Keratinocyte (primary cell): ENCODE measurements at regions not wholly inside any gene's neighbourhood (a gene's known extent, or its start where the extent isn't known, plus 50 kb on each side); places are given as distances from the start of the nearest gene placed in this dataset.

Experiments
- CTCF ChIP-seq, 3 experiments: IDR thresholded peaks in 1 of 3; conservative IDR thresholded peaks in 1 of 3; optimal IDR thresholded peaks in 1 of 3; 2 replicates in 2 of 3; 3 replicates in 1 of 3; pipeline versions ENCODE3 to v1.5.1; 2011; ENCODE audit warnings: low read length in 3 of 3, mild to moderate bottlenecking in 3 of 3, moderate library complexity in 2 of 3, control low read depth in 1 of 3, inconsistent platforms in 1 of 3; ENCODE audit not compliant: insufficient read depth in 2 of 3; ENCODE audit errors: extremely low read depth in 1 of 3
- EZH2 ChIP-seq: IDR thresholded peaks from one replicate; pipeline ENCODE4 v1.6.1; 2012; ENCODE audit warnings: inconsistent platforms, mild to moderate bottlenecking, low read length, moderate library complexity

DNA sequence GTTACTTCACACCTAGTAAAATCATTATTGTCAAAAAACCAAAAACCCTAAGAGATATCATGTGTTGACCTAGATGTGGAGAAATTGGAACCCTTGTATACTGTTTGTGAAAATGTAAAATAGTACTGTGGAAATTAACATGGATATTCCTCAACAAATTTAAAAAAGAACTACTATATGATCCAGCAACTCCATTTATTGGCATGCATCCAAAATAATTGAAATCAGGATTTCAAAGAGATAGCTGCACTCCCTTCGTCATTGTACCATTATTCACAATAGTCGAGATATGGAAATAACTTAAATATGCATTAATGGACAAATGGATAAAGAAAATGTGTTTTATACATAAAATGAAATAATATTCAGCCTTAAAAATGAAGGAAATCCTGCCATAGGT is 105.3 kb upstream of the ZC3H15 start:
- no peak for TF ChIP-seq CTCF (optimal IDR thresholded peaks at IDR 0.05 in 1 of 3, IDR thresholded peaks at IDR 0.05 in 1 of 3, conservative IDR thresholded peaks at IDR 0.05 in 1 of 3; ENCODE audit: extremely low read depth in 1 of 3, insufficient read depth in 2 of 3, low read length in 3 of 3)
- no peak for TF ChIP-seq EZH2
